ENCODE measurements at regions not wholly inside any gene's neighbourhood (a gene's known extent, or its start where the extent isn't known, plus 50 kb on each side); places are given as distances from the start of the nearest gene placed in this dataset.

DNA sequence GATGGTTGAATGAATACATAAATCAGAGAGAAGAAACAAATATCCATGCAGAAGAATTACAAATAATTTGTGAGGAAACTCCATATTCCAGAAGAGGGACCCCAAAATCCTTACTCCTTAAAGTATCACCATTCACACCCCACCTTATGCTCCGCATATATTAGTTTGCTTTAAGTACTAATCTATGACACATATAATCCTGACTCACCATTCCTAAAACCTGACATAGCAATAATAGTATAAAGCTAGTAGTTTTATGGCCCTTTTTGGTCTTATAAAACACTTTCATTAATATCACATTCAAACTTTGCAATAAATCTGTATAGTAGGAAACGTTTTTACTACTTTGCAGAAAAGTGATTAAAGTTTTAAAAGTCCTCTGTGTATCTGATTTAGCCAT is 719.0 kb upstream of the SLC39A10 start:
- Histone ChIP-seq H3K27ac (ENCODE audit: low read depth in 2 of 2, low read length in 2 of 2) (no peak overlapping the region), H3K9ac (ENCODE audit: low read length in 3 of 3) (no peak overlapping the region), H3K36me3 (ENCODE audit: control insufficient read depth in 2 of 3, insufficient read depth in 3 of 3, low read length in 3 of 3) (no peaks in the 10 kb centered on the region), H3K4me3 (ENCODE audit: low read length in 3 of 3) (no peak overlapping the region), H3K4me1 (ENCODE audit: control insufficient read depth in 2 of 3, insufficient read depth in 2 of 3, low read depth in 1 of 3, low read length in 3 of 3) (no peaks in the 10 kb centered on the region), H3K27me3 (ENCODE audit: control insufficient read depth, insufficient read depth, low read length) (no peaks in the 10 kb centered on the region), H3K9me3 (ENCODE audit: control insufficient read depth in 2 of 3, insufficient read depth in 1 of 3, low read length in 3 of 3) (no peaks in the 10 kb centered on the region)
- no peak for FAIRE-seq
- no peak for DNase-seq
- intact Hi-C loops (cut with DNase I) = no loop called here
- TF ChIP-seq, protein P1, sequence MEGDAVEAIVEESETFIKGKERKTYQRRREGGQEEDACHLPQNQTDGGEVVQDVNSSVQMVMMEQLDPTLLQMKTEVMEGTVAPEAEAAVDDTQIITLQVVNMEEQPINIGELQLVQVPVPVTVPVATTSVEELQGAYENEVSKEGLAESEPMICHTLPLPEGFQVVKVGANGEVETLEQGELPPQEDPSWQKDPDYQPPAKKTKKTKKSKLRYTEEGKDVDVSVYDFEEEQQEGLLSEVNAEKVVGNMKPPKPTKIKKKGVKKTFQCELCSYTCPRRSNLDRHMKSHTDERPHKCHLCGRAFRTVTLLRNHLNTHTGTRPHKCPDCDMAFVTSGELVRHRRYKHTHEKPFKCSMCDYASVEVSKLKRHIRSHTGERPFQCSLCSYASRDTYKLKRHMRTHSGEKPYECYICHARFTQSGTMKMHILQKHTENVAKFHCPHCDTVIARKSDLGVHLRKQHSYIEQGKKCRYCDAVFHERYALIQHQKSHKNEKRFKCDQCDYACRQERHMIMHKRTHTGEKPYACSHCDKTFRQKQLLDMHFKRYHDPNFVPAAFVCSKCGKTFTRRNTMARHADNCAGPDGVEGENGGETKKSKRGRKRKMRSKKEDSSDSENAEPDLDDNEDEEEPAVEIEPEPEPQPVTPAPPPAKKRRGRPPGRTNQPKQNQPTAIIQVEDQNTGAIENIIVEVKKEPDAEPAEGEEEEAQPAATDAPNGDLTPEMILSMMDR (IDR thresholded peaks at IDR 0.05; ENCODE audit: borderline replicate concordance, extremely low read depth, insufficient read depth) = no peak

DNA sequence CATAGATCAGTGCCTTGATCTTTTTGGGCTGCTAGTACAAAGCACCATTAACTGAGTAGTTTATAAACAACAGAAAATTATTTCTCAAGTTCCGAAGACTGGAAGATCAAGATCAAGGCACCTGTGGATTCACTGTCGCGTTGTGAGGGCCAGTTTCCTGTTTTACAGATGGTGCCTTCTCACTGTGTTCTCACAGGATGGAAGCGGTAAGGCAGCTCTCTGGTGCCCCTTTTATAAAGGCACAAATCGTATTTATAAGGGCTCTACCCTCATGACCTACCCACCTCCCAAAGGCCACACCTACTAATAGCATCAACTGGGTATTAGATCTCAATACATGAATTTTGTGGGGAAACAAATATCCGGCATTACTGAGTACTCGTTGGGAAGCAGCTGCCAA is 729.5 kb upstream of the SLC39A10 start:
- Histone ChIP-seq H3K27ac (ENCODE audit: low read depth in 2 of 2, low read length in 2 of 2) (no peak overlapping the region), H3K9me3 (ENCODE audit: control insufficient read depth in 2 of 3, insufficient read depth in 1 of 3, low read length in 3 of 3) (no peaks in the 10 kb centered on the region), H3K4me1 (ENCODE audit: control insufficient read depth in 2 of 3, insufficient read depth in 2 of 3, low read depth in 1 of 3, low read length in 3 of 3) (no peaks in the 10 kb centered on the region), H3K9ac (ENCODE audit: low read length in 3 of 3) (no peak overlapping the region), H3K4me3 (ENCODE audit: low read length in 3 of 3) (no peak overlapping the region), H3K36me3 (ENCODE audit: control insufficient read depth in 2 of 3, insufficient read depth in 3 of 3, low read length in 3 of 3) (no peaks in the 10 kb centered on the region), H3K27me3 (ENCODE audit: control insufficient read depth, insufficient read depth, low read length) (no peaks in the 10 kb centered on the region)
- intact Hi-C loops (cut with DNase I) = no loop called here
- TF ChIP-seq, protein P1 (IDR thresholded peaks at IDR 0.05; ENCODE audit: borderline replicate concordance, extremely low read depth, insufficient read depth) = no peak
- FAIRE-seq (no peak), DNase-seq (no peak)

DNA sequence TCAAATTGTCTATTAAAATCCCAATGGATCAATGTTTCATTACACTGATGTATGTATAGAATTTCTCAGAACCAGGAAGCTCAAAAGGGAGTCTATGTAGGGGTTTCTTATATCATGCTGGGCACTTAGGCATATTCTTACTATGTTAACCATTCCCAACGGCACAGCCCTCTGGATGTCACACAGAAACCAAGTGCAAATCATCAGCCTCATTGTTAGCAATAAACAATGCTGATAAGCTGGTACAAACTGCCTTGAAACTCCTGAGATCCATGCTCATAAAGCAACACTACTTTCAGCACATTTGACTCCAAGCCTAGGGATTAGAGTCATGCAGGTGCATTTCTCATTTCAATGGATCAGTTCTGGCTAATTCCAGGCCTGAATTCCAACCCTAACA is 730.2 kb upstream of the SLC39A10 start:
- FAIRE-seq = no peak
- no peaks in the 10 kb centered on the region for H3K4me1 ChIP-seq (ENCODE audit: control insufficient read depth in 2 of 3, insufficient read depth in 2 of 3, low read depth in 1 of 3, low read length in 3 of 3)
- no peaks in the 10 kb centered on the region for H3K9me3 ChIP-seq (ENCODE audit: control insufficient read depth in 2 of 3, insufficient read depth in 1 of 3, low read length in 3 of 3)
- H3K9ac ChIP-seq (ENCODE audit: low read length in 3 of 3) = no peak overlapping the region
- no peaks in the 10 kb centered on the region for H3K36me3 ChIP-seq (ENCODE audit: control insufficient read depth in 2 of 3, insufficient read depth in 3 of 3, low read length in 3 of 3)
- no peak for DNase-seq
- no peak overlapping the region for H3K4me3 ChIP-seq (ENCODE audit: low read length in 3 of 3)
- no peak overlapping the region for H3K27ac ChIP-seq (ENCODE audit: low read depth in 2 of 2, low read length in 2 of 2)
- no peaks in the 10 kb centered on the region for H3K27me3 ChIP-seq (ENCODE audit: control insufficient read depth, insufficient read depth, low read length)
- intact Hi-C loops (cut with DNase I) = no loop called here
- TF ChIP-seq, protein P1 (IDR thresholded peaks at IDR 0.05; ENCODE audit: borderline replicate concordance, extremely low read depth, insufficient read depth) = no peak

DNA sequence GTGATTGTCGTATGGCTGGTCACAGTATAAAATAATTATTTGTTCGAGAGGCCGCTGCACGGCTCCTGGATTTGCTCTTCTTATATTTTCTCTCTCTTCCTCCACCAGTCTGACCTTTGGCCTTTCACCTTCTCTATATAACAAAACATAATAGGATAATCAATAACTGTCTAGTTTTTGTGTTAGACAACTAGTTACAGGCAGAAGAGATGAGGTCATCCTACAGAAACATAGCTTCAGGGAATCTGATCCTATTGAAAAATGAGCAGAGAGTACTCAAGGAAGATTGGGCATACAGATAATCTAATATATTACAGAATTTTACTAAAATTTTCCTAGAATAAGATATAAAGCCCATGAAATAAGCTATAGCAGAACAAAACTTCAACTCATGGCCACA is 731.3 kb upstream of the SLC39A10 start:
- DNase-seq (no peak), FAIRE-seq (no peak)
- H3K4me3 ChIP-seq (ENCODE audit: low read length in 3 of 3) = no peak overlapping the region
- no peaks in the 10 kb centered on the region for H3K9me3 ChIP-seq (ENCODE audit: control insufficient read depth in 2 of 3, insufficient read depth in 1 of 3, low read length in 3 of 3)
- no peak overlapping the region for H3K27ac ChIP-seq (ENCODE audit: low read depth in 2 of 2, low read length in 2 of 2)
- no peak overlapping the region for H3K9ac ChIP-seq (ENCODE audit: low read length in 3 of 3)
- TF ChIP-seq, protein P1 (IDR thresholded peaks at IDR 0.05; ENCODE audit: borderline replicate concordance, extremely low read depth, insufficient read depth) = no peak
- no peaks in the 10 kb centered on the region for H3K36me3 ChIP-seq (ENCODE audit: control insufficient read depth in 2 of 3, insufficient read depth in 3 of 3, low read length in 3 of 3)
- H3K27me3 ChIP-seq (ENCODE audit: control insufficient read depth, insufficient read depth, low read length) = no peaks in the 10 kb centered on the region
- intact Hi-C loops (cut with DNase I) = no loop called here
- no peaks in the 10 kb centered on the region for H3K4me1 ChIP-seq (ENCODE audit: control insufficient read depth in 2 of 3, insufficient read depth in 2 of 3, low read depth in 1 of 3, low read length in 3 of 3)
